HG03039 (cell line): ENCODE measurements at regions not wholly inside any gene's neighbourhood (a gene's known extent, or its start where the extent isn't known, plus 50 kb on each side); places are given as distances from the start of the nearest gene placed in this dataset.
"Not testable (repeated sequence)": the region's sequence is repeated elsewhere in the genome, so short reads cannot be mapped to it uniquely, and the experiment has no call there.

ENCODE experiments used
- ATAC-seq: cut with Tn5 transposase; IDR thresholded peaks from one replicate; pipeline ENCODE4 v1.9.1; 2021; ENCODE audit warnings: mild to moderate bottlenecking, moderate library complexity; ENCODE audit not compliant: unreplicated experiment

DNA sequence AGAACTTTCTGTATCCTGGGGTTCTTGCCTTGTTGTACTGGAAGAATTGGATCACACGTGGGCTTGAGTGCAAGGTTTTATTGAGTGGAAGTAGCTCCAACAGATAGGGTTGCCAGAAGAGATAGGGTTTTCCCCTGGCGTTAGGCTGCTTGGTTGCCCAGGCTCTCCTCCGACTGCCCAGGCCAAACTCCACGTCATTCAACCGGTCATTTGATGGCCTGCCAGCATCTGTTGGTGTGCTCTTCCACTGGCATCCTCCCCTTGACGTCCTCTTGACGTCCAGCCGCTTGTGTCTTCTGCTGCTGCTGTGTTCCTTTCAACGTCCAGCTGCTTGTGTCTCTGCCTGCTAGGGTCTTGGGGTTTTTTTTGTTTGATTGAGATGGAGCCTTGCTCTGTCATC lies 111.2 kb upstream of the XIST start:
- ATAC-seq: no peak

DNA sequence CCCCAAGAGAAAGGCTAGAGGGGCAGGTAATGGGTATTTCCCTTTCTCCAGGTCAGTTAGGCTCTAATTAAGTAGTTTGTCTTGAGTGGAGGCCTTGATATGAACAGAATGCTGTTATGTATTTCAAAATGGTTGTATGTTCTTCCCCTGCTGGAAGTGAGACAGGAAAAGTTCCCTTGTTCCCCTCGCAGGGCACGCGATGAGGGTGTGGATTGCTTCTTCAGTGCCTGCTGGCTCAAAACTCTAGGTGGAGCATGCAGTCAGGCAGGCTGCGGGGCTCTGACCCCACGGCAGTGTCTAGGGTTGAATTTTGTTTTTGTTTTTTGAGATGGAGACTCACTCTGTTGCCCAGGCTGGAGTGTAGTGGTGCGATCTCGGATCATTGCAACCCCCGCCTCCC lies 110.4 kb upstream of the XIST start:
- ATAC-seq: no peak

DNA sequence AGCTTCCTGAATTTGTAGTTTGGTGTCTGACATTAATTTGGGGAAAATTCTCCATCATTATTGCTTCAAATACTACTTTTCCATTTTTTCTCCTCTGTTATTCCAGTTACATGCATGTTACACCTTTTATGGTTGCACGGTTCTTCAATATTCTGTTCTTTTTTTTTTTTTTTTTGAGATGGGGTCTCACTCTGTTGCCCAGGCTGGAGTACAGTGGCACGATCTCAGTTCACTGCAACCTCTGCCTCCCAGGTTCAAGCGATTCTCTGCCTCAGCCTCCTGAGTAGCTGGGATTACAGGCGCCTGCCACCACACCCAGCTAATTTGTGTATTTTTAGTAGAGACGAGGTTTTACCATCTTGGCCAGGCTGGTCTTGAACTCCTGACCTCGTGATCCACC lies 109.4 kb upstream of the XIST start:
- ATAC-seq: not testable (repeated sequence)

DNA sequence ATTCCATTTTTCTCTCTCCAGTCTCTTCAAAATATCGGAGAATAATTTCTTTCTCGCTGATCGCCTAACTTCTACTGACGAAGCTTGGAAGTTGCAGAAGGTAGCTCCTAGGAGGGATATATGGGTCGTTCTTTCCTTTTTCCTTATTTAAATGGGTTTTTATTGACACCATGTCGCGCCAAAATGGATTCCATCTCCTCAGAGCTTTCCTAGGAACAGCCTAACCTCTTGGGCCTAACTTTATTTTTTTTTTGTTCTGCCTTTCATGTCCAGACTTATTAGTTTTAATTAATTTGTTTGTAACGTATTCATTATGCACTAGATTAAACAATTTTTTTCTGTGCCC lies 92.0 kb upstream of the XIST start:
- no peak for ATAC-seq

DNA sequence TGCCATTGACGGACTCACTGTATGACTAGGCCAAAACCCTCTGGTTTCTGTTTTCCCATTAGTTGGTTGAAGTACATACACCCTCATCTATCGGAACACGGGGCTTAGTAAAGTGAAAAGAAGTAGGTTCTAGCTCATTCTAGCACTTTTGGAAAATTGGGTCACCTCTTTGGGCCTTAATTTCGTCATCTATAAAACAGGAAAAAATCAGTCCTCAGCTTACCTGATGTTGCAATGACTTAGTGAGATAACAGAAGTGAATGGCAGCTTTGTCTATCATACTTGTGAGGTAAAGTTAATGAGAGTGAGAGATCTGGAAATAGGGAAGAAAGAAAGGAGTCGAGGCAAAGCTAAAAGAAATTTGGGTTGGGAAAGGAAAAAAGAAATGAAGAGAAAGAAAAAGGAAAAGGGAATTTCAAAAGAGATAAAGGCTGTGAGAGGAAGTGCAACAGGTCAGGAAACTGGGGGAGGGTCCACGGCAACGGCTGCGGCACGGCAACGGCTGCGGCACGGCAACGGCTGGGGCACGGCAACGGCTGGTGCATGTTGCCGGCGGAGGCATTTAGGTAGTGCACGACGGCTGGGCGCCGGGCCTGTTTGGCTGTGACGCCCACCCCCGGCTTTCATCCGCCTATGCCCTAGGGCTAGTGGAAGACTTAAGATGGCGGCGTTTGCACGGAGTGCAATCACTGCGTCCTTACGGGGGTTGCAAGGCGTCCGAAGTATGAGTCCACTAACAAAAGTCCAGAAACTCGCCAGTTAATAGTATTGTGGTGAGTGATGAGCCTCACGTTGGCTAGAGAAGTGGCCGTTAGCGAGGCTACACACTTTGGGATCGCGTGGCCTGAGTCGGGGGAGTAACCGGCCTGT lies 91.4 kb upstream of the XIST start:
- ATAC-seq: peak; percentile 99

DNA sequence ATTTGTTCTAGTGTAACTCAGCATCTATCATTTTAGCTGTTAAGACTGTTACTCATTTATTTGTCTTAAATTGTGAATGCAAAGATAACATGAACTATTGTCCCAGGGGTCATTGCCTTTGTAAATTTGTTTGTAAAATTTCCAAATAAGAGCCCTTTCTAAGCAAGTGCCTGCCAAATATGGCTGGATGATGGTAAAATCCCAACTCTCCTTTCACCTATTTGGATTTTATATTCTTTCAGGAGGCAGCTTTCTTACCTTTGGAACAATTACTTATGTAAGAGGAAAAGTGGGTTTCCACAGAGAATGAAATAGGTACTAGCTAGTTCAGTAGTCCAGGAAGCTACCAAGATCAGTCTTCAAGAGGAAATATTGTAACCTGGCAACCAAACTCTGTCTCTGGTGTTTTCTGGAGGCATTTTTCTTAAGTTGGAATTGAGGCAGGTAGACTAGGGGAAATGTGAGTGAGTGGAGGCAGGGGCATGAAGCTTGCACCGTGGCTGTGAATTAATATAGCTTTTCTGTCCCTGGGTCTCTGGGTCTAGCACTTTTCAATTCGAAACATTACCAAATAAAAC lies 88.5 kb upstream of the XIST start:
- ATAC-seq: no peak

DNA sequence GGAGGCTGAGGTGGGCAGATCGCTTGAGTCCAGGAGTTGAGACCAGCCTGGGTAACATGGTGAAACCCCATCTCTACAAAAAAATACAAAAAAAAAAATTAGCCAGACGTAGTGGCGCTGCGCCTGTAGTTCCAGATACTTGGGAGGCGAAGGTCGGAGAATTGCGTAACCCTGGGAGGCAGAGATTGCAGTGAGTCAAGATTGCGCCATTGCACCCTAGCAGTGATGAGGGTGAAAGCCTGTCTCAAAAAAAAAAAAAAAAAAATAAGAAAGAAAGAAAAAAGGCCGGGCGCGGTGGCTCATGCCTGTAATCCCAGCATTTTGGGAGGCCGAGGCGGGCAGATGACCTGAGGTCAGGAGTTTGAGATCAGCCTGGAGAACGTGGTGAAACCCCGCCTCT lies 85.3 kb upstream of the XIST start:
- not testable (repeated sequence) for ATAC-seq

DNA sequence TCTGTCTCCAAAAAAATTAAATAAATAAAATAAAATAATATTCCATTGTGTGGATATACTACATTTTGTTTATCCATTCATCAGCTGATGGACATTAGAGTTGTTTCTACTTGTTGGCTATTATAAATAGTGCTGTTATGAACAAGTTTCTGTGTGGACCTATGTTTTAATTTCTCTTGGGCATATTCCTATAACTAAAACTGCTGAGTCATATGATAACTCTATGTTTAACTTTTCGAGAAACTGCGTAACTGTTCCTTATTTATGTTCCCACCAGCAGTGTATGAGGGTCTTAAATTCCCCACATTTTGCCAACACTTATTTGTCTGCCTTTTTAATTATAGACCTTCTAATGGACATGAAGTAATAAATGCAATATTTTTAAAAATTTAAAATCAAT lies 80.0 kb upstream of the XIST start:
- no peak for ATAC-seq

DNA sequence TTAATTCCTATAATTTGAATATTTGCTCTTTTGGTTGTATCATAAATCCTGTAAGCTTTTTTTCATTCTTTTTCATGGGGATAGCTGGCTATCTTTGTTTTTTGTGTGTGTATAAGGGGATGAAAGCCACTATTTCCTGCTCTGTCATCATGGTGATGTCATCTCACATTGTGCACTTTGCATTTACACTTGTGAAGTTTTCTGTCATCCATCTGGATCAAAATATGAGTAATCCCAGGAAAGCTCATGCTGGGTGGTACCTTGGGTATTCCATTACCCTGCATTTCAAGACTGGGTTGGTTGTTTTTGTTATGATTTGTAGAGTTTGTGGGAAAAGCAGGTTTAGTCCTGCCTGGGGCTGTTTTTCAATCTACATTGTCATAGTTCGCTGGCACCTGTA lies 77.8 kb upstream of the XIST start:
- ATAC-seq: no peak

DNA sequence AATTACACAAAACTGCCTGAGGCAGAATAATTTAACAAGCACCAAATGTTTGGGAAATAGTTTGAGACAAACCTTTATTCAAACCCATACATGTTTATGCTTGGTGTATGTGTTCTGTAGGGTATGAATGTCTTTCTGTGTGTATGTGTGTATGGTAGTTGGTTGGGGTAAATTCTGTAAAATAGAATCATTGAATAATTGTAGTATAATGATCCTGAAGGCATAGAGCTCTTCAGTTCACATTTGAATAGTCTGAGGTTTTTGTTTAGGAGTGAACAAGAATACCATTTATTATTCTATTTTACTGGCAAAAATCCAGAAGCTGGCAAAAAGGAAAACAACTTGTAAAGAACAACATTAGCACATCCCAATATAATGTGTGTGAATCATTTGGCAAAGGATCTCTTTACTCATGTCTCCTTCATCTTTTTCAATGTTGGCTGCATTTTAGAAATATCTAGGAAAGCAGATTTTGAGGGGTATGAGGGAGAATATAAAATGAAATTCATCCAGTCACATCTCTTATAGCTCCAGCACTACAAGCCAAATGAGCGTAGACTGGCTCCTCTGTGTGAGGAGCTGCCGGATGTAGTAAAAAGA lies 70.4 kb upstream of the XIST start:
- ATAC-seq: no peak

DNA sequence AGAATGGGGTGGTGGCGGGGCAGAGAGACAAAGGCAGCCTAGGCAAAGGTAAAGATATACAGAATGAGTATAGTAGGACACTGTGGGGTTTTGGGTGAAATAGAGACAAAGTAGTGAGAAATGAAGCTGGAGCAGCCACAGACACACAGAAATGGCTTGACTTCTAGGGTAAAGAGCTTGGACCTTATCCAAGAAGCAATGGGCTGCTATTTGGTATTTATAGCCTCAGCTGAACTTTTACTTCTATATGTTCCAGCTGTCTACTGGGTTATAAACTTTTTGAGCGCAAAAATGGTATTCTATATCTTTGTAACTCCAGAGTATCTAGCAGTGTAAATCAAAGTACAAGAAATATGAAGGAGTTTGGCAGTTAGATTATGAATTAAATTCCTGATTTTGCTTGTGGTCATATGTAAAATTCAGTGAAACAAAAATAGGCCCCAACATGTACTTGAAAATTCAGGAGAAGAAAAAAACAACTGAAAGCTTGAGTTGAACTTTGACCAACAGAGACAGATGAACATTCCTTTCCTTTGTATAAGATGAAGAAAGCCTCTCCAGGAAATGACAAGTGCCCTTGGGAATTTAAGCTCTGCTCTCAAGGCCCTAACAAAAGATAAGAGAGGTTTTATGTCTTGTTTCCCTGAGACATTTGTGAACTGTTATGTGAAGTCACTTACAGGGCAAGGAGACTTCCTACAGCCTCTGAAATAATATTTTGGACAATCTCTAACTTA lies 64.6 kb upstream of the XIST start:
- ATAC-seq: no peak

DNA sequence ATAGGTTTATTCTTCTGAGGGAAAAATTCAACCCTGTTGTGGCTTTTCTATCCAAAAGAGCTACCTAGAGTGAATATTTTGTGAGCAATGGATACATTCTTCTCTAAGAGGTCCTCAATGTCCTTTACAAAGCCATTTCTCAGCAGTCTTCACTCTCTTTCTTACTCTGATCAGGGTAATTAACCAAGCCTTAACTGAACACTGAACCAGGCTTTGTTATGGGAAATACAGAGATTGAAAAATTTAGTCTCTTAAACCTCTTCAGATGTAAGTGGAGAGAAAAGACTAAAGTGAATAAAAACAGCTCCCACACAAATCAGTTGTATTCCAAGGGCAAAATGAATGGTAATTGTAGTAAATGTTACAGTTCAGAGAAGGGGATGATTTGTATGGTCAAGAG lies 64.0 kb upstream of the XIST start:
- ATAC-seq: no peak

DNA sequence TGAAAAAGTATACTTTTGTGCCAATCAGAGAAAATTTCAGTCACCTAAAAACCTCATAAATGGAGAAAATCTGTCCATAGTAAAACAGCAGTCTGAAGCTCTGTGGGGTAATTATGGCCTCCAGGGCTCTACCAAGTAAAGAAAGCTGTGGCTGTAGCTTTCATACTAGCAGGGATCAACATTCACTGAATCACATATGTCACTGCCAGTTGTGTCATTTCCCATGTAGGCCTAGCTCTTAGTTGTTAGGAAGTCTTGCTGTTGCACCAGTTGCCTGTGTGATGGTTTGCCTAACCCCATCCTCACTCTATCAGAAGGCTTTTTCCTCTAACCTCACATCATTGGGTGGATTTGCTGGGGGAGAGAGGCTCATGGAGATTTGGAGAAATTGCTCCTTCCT lies 62.3 kb upstream of the XIST start:
- ATAC-seq: not testable (repeated sequence)

DNA sequence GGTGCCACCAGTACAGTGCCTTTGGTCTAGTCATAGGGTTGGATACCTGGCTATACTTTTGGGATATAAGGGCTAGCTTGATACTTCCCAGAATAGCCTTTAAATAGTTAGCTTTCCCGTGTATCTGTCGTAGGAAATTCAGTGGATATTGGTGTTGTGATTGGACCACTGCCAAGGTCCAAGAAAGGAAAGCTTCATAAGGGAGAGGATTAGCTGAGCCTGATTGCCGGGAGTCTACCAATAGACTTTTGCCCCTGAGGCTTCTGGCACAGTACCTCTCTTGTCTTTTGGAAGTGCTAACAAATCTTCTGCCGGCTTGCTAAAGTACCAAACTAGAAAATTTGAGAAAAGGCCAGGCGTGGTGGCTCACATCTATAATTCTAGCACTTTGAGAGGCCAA lies 61.1 kb upstream of the XIST start:
- no peak for ATAC-seq

DNA sequence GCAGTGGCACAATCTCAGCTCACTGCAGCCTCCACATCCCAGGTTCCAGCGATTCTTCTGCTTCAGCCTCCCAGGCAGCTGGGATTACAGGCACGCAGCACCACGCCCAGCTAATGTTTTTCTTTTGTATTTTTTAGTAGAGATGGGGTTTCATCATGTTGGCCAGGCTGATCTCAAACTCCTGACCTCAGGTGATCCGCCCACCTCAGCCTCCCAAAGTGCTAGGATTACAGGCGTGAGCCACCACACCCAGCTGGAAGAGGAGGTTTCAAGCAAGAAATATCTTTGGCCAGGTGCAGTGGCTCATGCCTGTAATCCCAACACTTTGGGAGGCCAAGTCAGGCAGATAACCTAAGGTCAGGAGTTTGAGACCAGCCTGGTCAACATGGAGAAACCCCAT lies 59.4 kb upstream of the XIST start:
- ATAC-seq: not testable (repeated sequence)

DNA sequence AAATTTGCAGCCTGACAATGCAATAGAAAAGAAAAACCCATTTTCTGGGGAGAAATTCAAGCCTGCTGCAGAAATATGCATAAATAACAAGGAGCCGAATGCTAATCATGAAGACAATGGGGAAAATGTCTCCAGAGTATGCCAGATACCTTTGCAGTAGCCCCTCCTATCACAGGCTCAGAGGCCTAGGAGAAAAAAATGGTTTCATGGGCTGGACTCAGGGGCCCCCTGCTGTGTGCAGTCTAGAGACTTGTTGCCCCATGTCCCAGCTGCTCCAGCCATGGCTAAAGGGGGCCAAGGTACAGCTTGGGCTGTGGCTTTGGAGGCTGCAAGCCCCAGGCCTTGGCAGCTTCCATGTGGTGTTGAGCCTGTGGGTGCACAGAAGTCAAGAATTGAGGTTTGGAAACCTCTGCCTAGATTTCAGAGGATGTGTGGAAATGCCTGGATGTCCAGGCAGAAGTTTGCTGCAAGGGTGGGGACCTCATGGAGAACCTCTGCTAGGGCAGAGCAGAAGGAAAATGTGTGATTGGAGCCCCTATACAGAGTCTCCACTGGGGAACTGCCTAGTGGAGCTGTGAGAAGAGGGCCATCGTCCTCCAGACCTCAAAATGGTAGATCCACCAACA lies 53.3 kb upstream of the XIST start:
- not testable (repeated sequence) for ATAC-seq

DNA sequence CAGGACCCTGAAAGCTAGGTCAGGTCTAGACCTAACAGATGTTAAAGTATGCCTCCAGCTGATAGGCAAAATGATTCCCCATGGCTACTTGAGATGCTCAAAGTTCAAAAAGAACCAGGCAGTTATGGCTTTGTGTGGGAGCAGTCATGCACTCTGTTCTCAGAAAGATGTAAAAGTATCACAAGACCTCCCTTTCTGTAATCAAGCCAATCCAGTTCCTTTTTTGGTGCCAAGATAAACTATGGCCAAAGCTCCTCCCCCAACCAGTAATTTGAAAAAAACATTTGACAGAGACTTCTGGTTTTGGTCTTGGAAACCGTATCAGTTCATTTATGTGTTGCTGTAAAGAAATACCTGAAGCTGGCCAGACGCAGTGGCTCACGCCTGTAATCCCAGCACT lies 51.4 kb upstream of the XIST start:
- no peak for ATAC-seq
